ENCODE measurements at regions not wholly inside any gene's neighbourhood (a gene's known extent, or its start where the extent isn't known, plus 50 kb on each side); places are given as distances from the start of the nearest gene placed in this dataset.

DNA sequence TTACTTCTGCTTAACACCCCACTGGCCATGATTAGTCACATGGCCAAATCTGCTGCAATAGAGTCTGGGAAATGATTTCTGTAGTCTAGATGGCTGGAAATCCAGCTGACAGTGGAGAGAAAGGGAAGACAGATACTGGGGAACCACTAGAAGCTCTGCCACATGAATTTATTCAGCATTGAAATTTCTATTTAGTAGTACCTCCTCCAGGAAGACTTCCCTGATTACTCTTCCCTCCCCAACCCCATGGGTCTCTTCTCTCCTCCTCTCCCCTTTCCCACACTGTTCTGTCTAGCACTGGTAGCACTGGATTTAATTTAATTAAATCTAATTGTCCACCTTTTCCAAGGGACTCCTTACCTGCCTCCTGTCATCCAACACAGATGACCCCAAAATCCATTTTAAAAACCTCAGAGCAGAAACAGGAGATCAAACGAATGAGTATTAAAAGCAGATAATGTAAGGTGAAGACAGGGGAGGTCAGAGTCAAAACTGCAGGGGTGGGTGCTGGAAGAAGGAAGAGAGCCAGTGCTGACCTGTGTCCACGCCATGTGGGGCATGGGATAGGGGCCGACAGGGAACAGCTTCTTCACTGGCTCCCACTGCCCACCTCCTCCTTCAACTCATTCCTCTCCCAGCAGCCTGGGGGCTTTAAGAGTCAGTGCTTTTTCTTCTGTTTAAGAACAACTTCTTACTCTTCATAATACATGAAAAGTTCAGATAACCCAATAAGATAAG is 169.2 kb upstream of the HS6ST1 start:
- Histone ChIP-seq H4K20me1 (ENCODE audit: control insufficient read depth, insufficient read depth, low read depth, low read length) (no peaks in the 10 kb centered on the region), H3K9me3 (ENCODE audit: control insufficient read depth, insufficient read depth, low read length) (no peaks in the 10 kb centered on the region), H3K4me1 (ENCODE audit: control insufficient read depth, low read length) (no peaks in the 10 kb centered on the region), H3K79me2 (ENCODE audit: control insufficient read depth, low read length) (no peaks in the 10 kb centered on the region), H3K36me3 (ENCODE audit: control insufficient read depth, low read length) (no peaks in the 10 kb centered on the region), H3K27me3 (ENCODE audit: control insufficient read depth, low read length) (peaks cover 14% of the 10 kb centered on the region), H3K4me2 (ENCODE audit: low read length) (no peak overlapping the region), H3K9me2 (replicated peaks; ENCODE audit: control insufficient read depth, low read length) (no peaks in the 10 kb centered on the region), H3F3A (ENCODE audit: control insufficient read depth, insufficient read depth) (no peaks in the 10 kb centered on the region), H3K4me3 (ENCODE audit: low read length) (no peak overlapping the region), H3K27ac (ENCODE audit: low read depth, low read length) (no peak overlapping the region)
- TF ChIP-seq, protein P1, sequence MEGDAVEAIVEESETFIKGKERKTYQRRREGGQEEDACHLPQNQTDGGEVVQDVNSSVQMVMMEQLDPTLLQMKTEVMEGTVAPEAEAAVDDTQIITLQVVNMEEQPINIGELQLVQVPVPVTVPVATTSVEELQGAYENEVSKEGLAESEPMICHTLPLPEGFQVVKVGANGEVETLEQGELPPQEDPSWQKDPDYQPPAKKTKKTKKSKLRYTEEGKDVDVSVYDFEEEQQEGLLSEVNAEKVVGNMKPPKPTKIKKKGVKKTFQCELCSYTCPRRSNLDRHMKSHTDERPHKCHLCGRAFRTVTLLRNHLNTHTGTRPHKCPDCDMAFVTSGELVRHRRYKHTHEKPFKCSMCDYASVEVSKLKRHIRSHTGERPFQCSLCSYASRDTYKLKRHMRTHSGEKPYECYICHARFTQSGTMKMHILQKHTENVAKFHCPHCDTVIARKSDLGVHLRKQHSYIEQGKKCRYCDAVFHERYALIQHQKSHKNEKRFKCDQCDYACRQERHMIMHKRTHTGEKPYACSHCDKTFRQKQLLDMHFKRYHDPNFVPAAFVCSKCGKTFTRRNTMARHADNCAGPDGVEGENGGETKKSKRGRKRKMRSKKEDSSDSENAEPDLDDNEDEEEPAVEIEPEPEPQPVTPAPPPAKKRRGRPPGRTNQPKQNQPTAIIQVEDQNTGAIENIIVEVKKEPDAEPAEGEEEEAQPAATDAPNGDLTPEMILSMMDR (IDR thresholded peaks at IDR 0.05; ENCODE audit: low read depth, low read length, poor library complexity, severe bottlenecking), result no peak
- TF ChIP-seq EZH2phosphoT487 (IDR thresholded peaks at IDR 0.05; ENCODE audit: borderline replicate concordance, low read length), result no peak

DNA sequence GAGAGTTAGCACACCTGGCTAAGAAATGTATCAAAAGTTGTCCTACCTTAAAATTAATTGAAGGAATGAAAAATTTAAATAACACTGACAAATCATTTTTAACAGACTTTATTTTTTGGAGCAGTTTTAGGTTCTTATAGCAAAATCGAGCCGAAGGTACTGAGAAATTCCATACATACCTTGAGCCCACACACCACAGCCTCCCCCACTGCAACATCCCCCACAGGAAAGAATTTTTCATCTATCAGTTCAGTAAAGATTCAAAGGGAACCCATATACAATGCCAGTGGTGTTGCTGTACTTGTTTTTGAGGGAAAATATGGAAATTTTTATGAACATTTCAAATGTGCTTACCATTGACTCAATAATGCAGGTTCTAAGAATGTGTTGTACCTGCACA is 169.8 kb upstream of the HS6ST1 start:
- no peak for TF ChIP-seq EZH2phosphoT487 (IDR thresholded peaks at IDR 0.05; ENCODE audit: borderline replicate concordance, low read length)
- TF ChIP-seq, protein P1 (IDR thresholded peaks at IDR 0.05; ENCODE audit: low read depth, low read length, poor library complexity, severe bottlenecking), result no peak
- no peak overlapping the region for H3K4me2 ChIP-seq (ENCODE audit: low read length)

GRCh38 chr2:128489526-128490273 is 171.0 kb upstream of the HS6ST1 start:
- Histone ChIP-seq H3K4me3 (ENCODE audit: low read length) (no peak overlapping the region), H3F3A (ENCODE audit: control insufficient read depth, insufficient read depth) (no peaks in the 10 kb centered on the region), H4K20me1 (ENCODE audit: control insufficient read depth, insufficient read depth, low read depth, low read length) (no peaks in the 10 kb centered on the region), H3K9me3 (ENCODE audit: control insufficient read depth, insufficient read depth, low read length) (no peaks in the 10 kb centered on the region), H3K79me2 (ENCODE audit: control insufficient read depth, low read length) (no peaks in the 10 kb centered on the region), H3K9me2 (replicated peaks; ENCODE audit: control insufficient read depth, low read length) (no peaks in the 10 kb centered on the region), H3K4me1 (ENCODE audit: control insufficient read depth, low read length) (no peaks in the 10 kb centered on the region), H3K36me3 (ENCODE audit: control insufficient read depth, low read length) (no peaks in the 10 kb centered on the region), H3K27ac (ENCODE audit: low read depth, low read length) (no peak overlapping the region), H3K27me3 (ENCODE audit: control insufficient read depth, low read length) (peaks cover 10% of the 10 kb centered on the region), H3K4me2 (ENCODE audit: low read length) (no peak overlapping the region)
- no peak for TF ChIP-seq EZH2phosphoT487 (IDR thresholded peaks at IDR 0.05; ENCODE audit: borderline replicate concordance, low read length)
- TF ChIP-seq, protein P1 (IDR thresholded peaks at IDR 0.05; ENCODE audit: low read depth, low read length, poor library complexity, severe bottlenecking), result no peak

More for the DNA sequence above, 169.8 kb upstream of the HS6ST1 start:
- H3K27ac ChIP-seq (ENCODE audit: low read depth, low read length), result no peak overlapping the region
- no peaks in the 10 kb centered on the region for H3K79me2 ChIP-seq (ENCODE audit: control insufficient read depth, low read length)
- no peaks in the 10 kb centered on the region for H3K9me3 ChIP-seq (ENCODE audit: control insufficient read depth, insufficient read depth, low read length)
- H3K4me1 ChIP-seq (ENCODE audit: control insufficient read depth, low read length), result no peaks in the 10 kb centered on the region
- H3K9me2 ChIP-seq (replicated peaks; ENCODE audit: control insufficient read depth, low read length), result no peaks in the 10 kb centered on the region
- H3F3A ChIP-seq (ENCODE audit: control insufficient read depth, insufficient read depth), result no peaks in the 10 kb centered on the region
- H3K27me3 ChIP-seq (ENCODE audit: control insufficient read depth, low read length), result peaks cover 11% of the 10 kb centered on the region
- no peaks in the 10 kb centered on the region for H4K20me1 ChIP-seq (ENCODE audit: control insufficient read depth, insufficient read depth, low read depth, low read length)
- no peaks in the 10 kb centered on the region for H3K36me3 ChIP-seq (ENCODE audit: control insufficient read depth, low read length)
- H3K4me3 ChIP-seq (ENCODE audit: low read length), result no peak overlapping the region

Data from DOHH2 (cell line).